Panc1 (cell line): ENCODE measurements at regions not wholly inside any gene's neighbourhood (a gene's known extent, or its start where the extent isn't known, plus 50 kb on each side); places are given as distances from the start of the nearest gene placed in this dataset.
"Not testable (repeated sequence)": the region's sequence is repeated elsewhere in the genome, so short reads cannot be mapped to it uniquely, and the experiment has no call there.

Experiments used
- ATAC-seq: fragments of 200-7000 bp; cut with Tn5 transposase; 2 replicates; pipeline ENCODE4 v1.9.1; 2020; ENCODE audit warnings: mild to moderate bottlenecking, moderate library complexity
- BruUV-seq: library from RNA; stranded (reverse); fragments of 400-500 nt; replicated peaks from 2 replicates; lab custom pipeline; 2021; lab: Mats Ljungman, UMichigan
- CTCF ChIA-PET: fragments of 300-600 bp; sonication (Branson Sonifier 250); formaldehyde crosslinking; loops from one replicate; lab custom pipeline; 2022; ENCODE audit warnings: antibody characterized with exemption; lab: Charles Lee
- POLR2A ChIA-PET: fragments of 300-600 bp; sonication (Branson Sonifier 250); formaldehyde crosslinking; loops from one replicate; lab custom pipeline; 2022; ENCODE audit warnings: antibody characterized with exemption; lab: Charles Lee
- DNase-seq: peaks from one replicate; pipeline ENCODE4 v3.0.0-alpha.2; 2010; ENCODE audit warnings: low read depth, low spot score
- H3K27ac ChIP-seq: 2 replicates; pipeline ENCODE4 v1.5.1; 2011; ENCODE audit warnings: mild to moderate bottlenecking, low read length, inconsistent platforms
- H3K27me3 ChIP-seq: fragments of 200-500 bp; sonication (Bioruptor generic); 2 replicates; pipeline ENCODE4 v1.6.0; 2014; ENCODE audit warnings: low read length, inconsistent platforms; ENCODE audit not compliant: control insufficient read depth, insufficient read depth
- H3K36me3 ChIP-seq: fragments of 200-500 bp; sonication (Bioruptor generic); 2 replicates; pipeline ENCODE4 v1.5.1; 2014; ENCODE audit warnings: inconsistent platforms, mild to moderate bottlenecking, low read length, moderate library complexity; ENCODE audit not compliant: control insufficient read depth, insufficient read depth
- H3K4me1 ChIP-seq: 2 replicates; pipeline ENCODE4 v1.5.1; 2011; ENCODE audit warnings: inconsistent platforms, mild to moderate bottlenecking, low read length, moderate library complexity; ENCODE audit not compliant: control insufficient read depth, insufficient read depth
- H3K4me3 ChIP-seq, 2 experiments: 2 replicates each; pipeline ENCODE4 v1.5.1; 2011 to 2012; ENCODE audit warnings: low read depth in 2 of 2, low read length in 2 of 2, mild to moderate bottlenecking in 2 of 2, inconsistent platforms in 1 of 2, moderate library complexity in 1 of 2
- H3K9me3 ChIP-seq: fragments of 200-500 bp; sonication (Bioruptor generic); 2 replicates; pipeline ENCODE4 v1.5.1; 2014; ENCODE audit warnings: low read depth, mild to moderate bottlenecking, inconsistent platforms, low read length, moderate library complexity; ENCODE audit not compliant: control insufficient read depth, insufficient read depth
- CTCF ChIP-seq: fragments of 450-650 bp; IDR thresholded peaks from 2 replicates; pipeline ENCODE4 v1.5.1; 2017; ENCODE audit warnings: mild to moderate bottlenecking
- POLR2AphosphoS5 ChIP-seq: IDR thresholded peaks from 2 replicates; pipeline ENCODE4 v1.6.1; 2012; ENCODE audit warnings: mild to moderate bottlenecking, low read depth, low read length, moderate library complexity
- SIN3A ChIP-seq: IDR thresholded peaks from 2 replicates; pipeline ENCODE4 v1.6.1; 2012; ENCODE audit warnings: low read depth, mild to moderate bottlenecking, low read length, moderate library complexity, borderline replicate concordance; ENCODE audit not compliant: insufficient read depth
- TCF7L2 ChIP-seq: IDR thresholded peaks from 2 replicates; pipeline ENCODE4 v1.6.1; 2011; ENCODE audit warnings: mild to moderate bottlenecking, low read depth, low read length, inconsistent platforms
- in situ Hi-C: cut with HindIII; loops from 2 replicates; pipeline ENCODE4 v1.10.0; 2016; ENCODE audit warnings: low sequenced_read_pairs, low pct_unique_long_range_greater_than_20kb
- intact Hi-C: fragments of 100-400 bp; cut with micrococcal nuclease; formaldehyde crosslinking; loops from one replicate; pipeline ENCODE4 v1.10.0; 2022; ENCODE audit not compliant: unreplicated experiment
- TF ChIP-seq, protein P1 (sequence below), 2 experiments: IDR thresholded peaks; 2 replicates each; pipeline ENCODE4 v1.6.1; 2011 to 2012; ENCODE audit warnings: low read depth in 2 of 2, control low read depth in 1 of 2, low read length in 1 of 2, mild to moderate bottlenecking in 1 of 2, moderate library complexity in 1 of 2; ENCODE audit not compliant: insufficient read depth in 1 of 2

DNA sequence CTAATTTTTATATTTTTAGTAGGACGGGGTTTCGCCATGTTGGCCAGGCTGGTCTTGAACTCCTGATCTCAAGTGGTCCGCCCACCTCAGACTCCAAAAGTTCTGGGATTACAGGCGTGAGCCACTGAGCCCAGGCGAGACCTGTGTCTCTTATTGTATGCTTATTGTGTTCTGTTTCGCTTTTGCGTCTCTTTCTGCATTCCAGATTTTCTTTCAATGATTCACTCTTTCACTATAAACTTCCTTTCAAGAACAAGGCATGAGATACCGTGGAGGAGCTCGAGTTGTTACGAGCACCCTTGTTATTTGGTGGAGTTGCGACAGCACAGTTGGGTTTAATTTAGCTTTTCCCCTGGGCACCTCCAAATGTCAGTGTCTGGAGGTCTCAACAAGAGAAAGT lies 366.7 kb upstream of the FAT1 start:
- ATAC-seq = no peak
- Histone ChIP-seq H3K27ac (no peak overlapping the region), H3K4me1 (no peaks in the 10 kb centered on the region), H3K27me3 (no peaks in the 10 kb centered on the region), H3K9me3 (no peaks in the 10 kb centered on the region), H3K4me3 (no peak overlapping the region), H3K36me3 (no peaks in the 10 kb centered on the region)
- in situ Hi-C loops (no loop called here), intact Hi-C loops (no loop called here)
- BruUV-seq = no TSS peak
- no peak for TF ChIP-seq SIN3A
- TF ChIP-seq TCF7L2 = no peak
- no peak for TF ChIP-seq CTCF
- TF ChIP-seq, protein P1, sequence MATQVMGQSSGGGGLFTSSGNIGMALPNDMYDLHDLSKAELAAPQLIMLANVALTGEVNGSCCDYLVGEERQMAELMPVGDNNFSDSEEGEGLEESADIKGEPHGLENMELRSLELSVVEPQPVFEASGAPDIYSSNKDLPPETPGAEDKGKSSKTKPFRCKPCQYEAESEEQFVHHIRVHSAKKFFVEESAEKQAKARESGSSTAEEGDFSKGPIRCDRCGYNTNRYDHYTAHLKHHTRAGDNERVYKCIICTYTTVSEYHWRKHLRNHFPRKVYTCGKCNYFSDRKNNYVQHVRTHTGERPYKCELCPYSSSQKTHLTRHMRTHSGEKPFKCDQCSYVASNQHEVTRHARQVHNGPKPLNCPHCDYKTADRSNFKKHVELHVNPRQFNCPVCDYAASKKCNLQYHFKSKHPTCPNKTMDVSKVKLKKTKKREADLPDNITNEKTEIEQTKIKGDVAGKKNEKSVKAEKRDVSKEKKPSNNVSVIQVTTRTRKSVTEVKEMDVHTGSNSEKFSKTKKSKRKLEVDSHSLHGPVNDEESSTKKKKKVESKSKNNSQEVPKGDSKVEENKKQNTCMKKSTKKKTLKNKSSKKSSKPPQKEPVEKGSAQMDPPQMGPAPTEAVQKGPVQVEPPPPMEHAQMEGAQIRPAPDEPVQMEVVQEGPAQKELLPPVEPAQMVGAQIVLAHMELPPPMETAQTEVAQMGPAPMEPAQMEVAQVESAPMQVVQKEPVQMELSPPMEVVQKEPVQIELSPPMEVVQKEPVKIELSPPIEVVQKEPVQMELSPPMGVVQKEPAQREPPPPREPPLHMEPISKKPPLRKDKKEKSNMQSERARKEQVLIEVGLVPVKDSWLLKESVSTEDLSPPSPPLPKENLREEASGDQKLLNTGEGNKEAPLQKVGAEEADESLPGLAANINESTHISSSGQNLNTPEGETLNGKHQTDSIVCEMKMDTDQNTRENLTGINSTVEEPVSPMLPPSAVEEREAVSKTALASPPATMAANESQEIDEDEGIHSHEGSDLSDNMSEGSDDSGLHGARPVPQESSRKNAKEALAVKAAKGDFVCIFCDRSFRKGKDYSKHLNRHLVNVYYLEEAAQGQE (IDR thresholded peaks at IDR 0.05; ENCODE audit: insufficient read depth in 1 of 2, low read depth in 2 of 2, low read length in 1 of 2) = no peak
- no peak for TF ChIP-seq POLR2AphosphoS5
- CTCF ChIA-PET = no interaction called here
- DNase-seq = no peak
- POLR2A ChIA-PET = no interaction called here

DNA sequence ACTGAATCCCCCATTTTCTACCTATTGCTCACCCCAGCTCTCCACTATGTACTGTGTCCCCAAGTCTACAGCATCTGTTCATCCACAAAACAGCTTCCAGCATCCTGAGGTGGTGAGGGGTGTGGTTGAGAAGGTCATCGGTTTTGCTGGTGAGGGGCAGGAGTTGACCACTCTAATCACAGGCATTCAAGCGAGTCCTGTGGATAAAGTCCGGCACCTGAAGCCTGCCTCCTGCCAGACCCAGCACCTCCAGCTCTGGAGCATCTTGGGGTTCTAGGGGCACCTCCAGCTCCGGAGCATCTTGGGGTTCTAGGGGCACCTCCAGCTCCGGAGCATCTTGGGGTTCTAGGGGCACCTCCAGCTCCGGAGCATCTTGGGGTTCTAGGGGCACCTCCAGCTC lies 367.2 kb upstream of the FAT1 start:
- H3K27ac ChIP-seq, H3K27me3 ChIP-seq, H3K9me3 ChIP-seq, H3K36me3 ChIP-seq, CTCF ChIA-PET, in situ Hi-C loops, intact Hi-C loops, POLR2A ChIA-PET, ATAC-seq, H3K4me1 ChIP-seq, BruUV-seq, H3K4me3 ChIP-seq, DNase-seq: not testable (repeated sequence)

GRCh38 chr4:187094144-187094543 lies 370.5 kb upstream of the FAT1 start:
- DNase-seq = no peak
- TF ChIP-seq POLR2AphosphoS5 (no peak), SIN3A (no peak), CTCF (no peak), TCF7L2 (no peak)
- TF ChIP-seq, protein P1 (IDR thresholded peaks at IDR 0.05; ENCODE audit: insufficient read depth in 1 of 2, low read depth in 2 of 2, low read length in 1 of 2) = no peak
- BruUV-seq = no TSS peak
- no peak overlapping the region for H3K4me3 ChIP-seq
- POLR2A ChIA-PET = no interaction called here
- no peaks in the 10 kb centered on the region for H3K4me1 ChIP-seq
- H3K27me3 ChIP-seq = no peaks in the 10 kb centered on the region
- no peaks in the 10 kb centered on the region for H3K9me3 ChIP-seq
- CTCF ChIA-PET = no interaction called here
- intact Hi-C loops = no loop called here
- no peaks in the 10 kb centered on the region for H3K36me3 ChIP-seq
- no peak overlapping the region for H3K27ac ChIP-seq
- ATAC-seq = no peak
- in situ Hi-C loops = no loop called here
